Hematopoietic multipotent progenitor cell treated with erythropoietin and hydrocortisone succinate and interleukin-3 and kit ligand, for 6 days (in vitro differentiated cells): ENCODE measurements at regions not wholly inside any gene's neighbourhood (a gene's known extent, or its start where the extent isn't known, plus 50 kb on each side); places are given as distances from the start of the nearest gene placed in this dataset.
"Not testable (repeated sequence)": the region's sequence is repeated elsewhere in the genome, so short reads cannot be mapped to it uniquely, and the experiment has no call there.

Experiments used
- DNase-seq: peaks from one replicate; pipeline ENCODE4 v3.0.0-alpha.2; 2015

- not testable (repeated sequence) for DNase-seq
Observed at GRCh38 chr10:11403646-11404045, 207.8 kb downstream of the USP6NL start.

GRCh38 chr10:11403116-11403515 is 208.3 kb downstream of the USP6NL start:
- peak; percentile 49 for DNase-seq

- no peak for DNase-seq
Observed at GRCh38 chr10:11402392-11402791, 209.1 kb downstream of the USP6NL start.

- peak; percentile 26 for DNase-seq
Observed at GRCh38 chr10:11401264-11402235, 209.9 kb downstream of the USP6NL start.

GRCh38 chr10:11397980-11398580 is 213.4 kb downstream of the USP6NL start:
- no peak for DNase-seq

- no peak for DNase-seq
Observed at GRCh38 chr10:11397077-11397965, 214.1 kb downstream of the USP6NL start.

- DNase-seq, result no peak
Observed at GRCh38 chr10:11396311-11396955, 215.0 kb downstream of the USP6NL start.

- no peak for DNase-seq
Observed at GRCh38 chr10:11395581-11396310, 215.7 kb downstream of the USP6NL start.

- DNase-seq, result no peak
Observed at GRCh38 chr10:11395161-11395560, 216.3 kb downstream of the USP6NL start.

GRCh38 chr10:11393858-11394257 is 217.6 kb downstream of the USP6NL start:
- no peak for DNase-seq

GRCh38 chr10:11392776-11393175 is 218.7 kb downstream of the USP6NL start:
- no peak for DNase-seq

- DNase-seq, result no peak
Observed at GRCh38 chr10:11388996-11389395, 222.5 kb downstream of the USP6NL start.

GRCh38 chr10:11387551-11388222 is 223.8 kb downstream of the USP6NL start:
- DNase-seq, result no peak

- no peak for DNase-seq
Observed at GRCh38 chr10:11387044-11387443, 224.4 kb downstream of the USP6NL start.
